GM12891 (cell line): ENCODE measurements at regions not wholly inside any gene's neighbourhood (a gene's known extent, or its start where the extent isn't known, plus 50 kb on each side); places are given as distances from the start of the nearest gene placed in this dataset.
"Not testable (repeated sequence)": the region's sequence is repeated elsewhere in the genome, so short reads cannot be mapped to it uniquely, and the experiment has no call there.

Source experiments
- DNase-seq: peaks from one replicate; pipeline ENCODE4 v3.0.0; 2011; ENCODE audit warnings: low spot score; ENCODE audit not compliant: insufficient read length
- FAIRE-seq: peaks from 2 replicates; lab custom pipeline; 2011; peaks lifted over from hg19 to GRCh38; lab: Jason Lieb, UNC
- PAX5 ChIP-seq: IDR thresholded peaks from 2 replicates; pipeline ENCODE4 v1.6.1; 2011; ENCODE audit warnings: low read length, moderate library complexity, mild to moderate bottlenecking; ENCODE audit not compliant: insufficient read depth, severe bottlenecking
- POLR2A ChIP-seq: IDR thresholded peaks from 2 replicates; pipeline ENCODE4 v1.6.1; 2011; ENCODE audit warnings: low read depth, low read length, control low read depth
- POLR2AphosphoS5 ChIP-seq: IDR thresholded peaks from 2 replicates; pipeline ENCODE4 v1.6.1; 2011; ENCODE audit warnings: low read depth, low read length, control low read depth
- POU2F2 ChIP-seq: IDR thresholded peaks from 2 replicates; pipeline ENCODE4 v1.6.1; 2011; ENCODE audit warnings: low read depth, mild to moderate bottlenecking, control low read depth, low read length, moderate library complexity
- SPI1 ChIP-seq: IDR thresholded peaks from 2 replicates; pipeline ENCODE4 v1.6.1; 2011; ENCODE audit warnings: low read depth, low read length, control low read depth
- TAF1 ChIP-seq: IDR thresholded peaks from 2 replicates; pipeline ENCODE4 v1.6.1; 2011; ENCODE audit warnings: low read depth, low read length, control low read depth

- DNase-seq (no peak), FAIRE-seq (no peak)
- no peak for TF ChIP-seq POLR2AphosphoS5
- TF ChIP-seq TAF1, result no peak
- TF ChIP-seq PAX5, result no peak
- TF ChIP-seq POLR2A, result no peak
- TF ChIP-seq POU2F2, result no peak
- TF ChIP-seq SPI1, result no peak
Measured at GRCh38 chr6:131471331-131471730, 101.7 kb upstream of the ARG1 start.

GRCh38 chr6:131473303-131473702 lies 99.7 kb upstream of the ARG1 start:
- not testable (repeated sequence) for DNase-seq, FAIRE-seq

- TF ChIP-seq TAF1 (no peak), POLR2AphosphoS5 (no peak), SPI1 (no peak), POLR2A (no peak), POU2F2 (no peak), PAX5 (no peak)
- FAIRE-seq, result no peak
- no peak for DNase-seq
Measured at GRCh38 chr6:131476362-131476761, 96.7 kb upstream of the ARG1 start.

GRCh38 chr6:131478740-131479211 lies 94.2 kb upstream of the ARG1 start:
- not testable (repeated sequence) for DNase-seq, FAIRE-seq

- TF ChIP-seq POLR2A, result no peak
- no peak for TF ChIP-seq PAX5
- TF ChIP-seq POU2F2, result no peak
- TF ChIP-seq POLR2AphosphoS5, result no peak
- TF ChIP-seq TAF1, result no peak
- no peak for TF ChIP-seq SPI1
- FAIRE-seq (no peak), DNase-seq (no peak)
Measured at GRCh38 chr6:131486608-131487007, 86.4 kb upstream of the ARG1 start.

- TF ChIP-seq POU2F2 (no peak), POLR2A (no peak)
- DNase-seq (no peak), FAIRE-seq (no peak)
Measured at GRCh38 chr6:131488780-131489179, 84.2 kb upstream of the ARG1 start.

- FAIRE-seq (no peak), DNase-seq (no peak)
- no peak for TF ChIP-seq POU2F2
- no peak for TF ChIP-seq SPI1
- TF ChIP-seq POLR2A, result no peak
- no peak for TF ChIP-seq PAX5
- no peak for TF ChIP-seq POLR2AphosphoS5
- no peak for TF ChIP-seq TAF1
Measured at GRCh38 chr6:131490441-131490840, 82.6 kb upstream of the ARG1 start.

- FAIRE-seq, result no peak
- no peak for DNase-seq
- TF ChIP-seq POU2F2 (no peak), POLR2AphosphoS5 (no peak), PAX5 (no peak), SPI1 (no peak)
Measured at GRCh38 chr6:131492932-131493573, 80.0 kb upstream of the ARG1 start.

- DNase-seq, FAIRE-seq: not testable (repeated sequence)
Measured at GRCh38 chr6:131504387-131504786, 68.6 kb upstream of the ARG1 start.

- DNase-seq, result no peak
- TF ChIP-seq POLR2AphosphoS5, result no peak
- TF ChIP-seq SPI1, result no peak
- no peak for TF ChIP-seq TAF1
- no peak for TF ChIP-seq POU2F2
- no peak for TF ChIP-seq POLR2A
- no peak for TF ChIP-seq PAX5
- no peak for FAIRE-seq
Measured at GRCh38 chr6:131510094-131510493, 62.9 kb upstream of the ARG1 start.

- TF ChIP-seq POLR2A (no peak), TAF1 (no peak), POU2F2 (no peak), PAX5 (no peak), SPI1 (no peak), POLR2AphosphoS5 (no peak)
- no peak for FAIRE-seq
- DNase-seq, result no peak
Measured at GRCh38 chr6:131510591-131510990, 62.4 kb upstream of the ARG1 start.
